MM.1S (cell line): ENCODE measurements at regions not wholly inside any gene's neighbourhood (a gene's known extent, or its start where the extent isn't known, plus 50 kb on each side); places are given as distances from the start of the nearest gene placed in this dataset.

ENCODE experiments used
- DNase-seq: peaks from one replicate; pipeline ENCODE4 v3.0.0-alpha.2; 2015
- H2AFZ ChIP-seq: fragments of 300-600 bp; sonication (generic); 2 replicates; pipeline ENCODE4 v1.6.0; 2016; ENCODE audit warnings: antibody characterized with exemption, low read length
- H3F3A ChIP-seq: fragments of 300-600 bp; sonication (generic); 2 replicates; pipeline ENCODE4 v1.6.1; 2016; ENCODE audit warnings: mild to moderate bottlenecking, antibody characterized with exemption, low read length, moderate library complexity, mixed read lengths; ENCODE audit not compliant: insufficient read depth
- H3K27ac ChIP-seq: fragments of 300-600 bp; sonication (generic); 2 replicates; pipeline ENCODE4 v1.5.1; 2016; ENCODE audit warnings: mild to moderate bottlenecking, low read length
- H3K27me3 ChIP-seq: fragments of 300-600 bp; sonication (generic); replicated peaks from 2 replicates; pipeline ENCODE4 v1.6.0; 2016; ENCODE audit warnings: low read length; ENCODE audit not compliant: insufficient read depth
- H3K36me3 ChIP-seq: fragments of 300-600 bp; sonication (generic); replicated peaks from 2 replicates; pipeline ENCODE4 v1.6.1; 2016; ENCODE audit warnings: mild to moderate bottlenecking, low read length, mixed read lengths; ENCODE audit not compliant: insufficient read depth
- H3K4me1 ChIP-seq: fragments of 300-600 bp; sonication (generic); 2 replicates; pipeline ENCODE4 v1.6.1; 2016; ENCODE audit warnings: low read length, mixed read lengths
- H3K4me2 ChIP-seq: fragments of 300-600 bp; sonication (generic); 2 replicates; pipeline ENCODE4 v1.6.0; 2016; ENCODE audit warnings: low read depth, low read length
- H3K4me3 ChIP-seq: fragments of 300-600 bp; sonication (generic); 2 replicates; pipeline ENCODE4 v1.5.1; 2016; ENCODE audit warnings: low read length, mixed read lengths
- H3K79me2 ChIP-seq: fragments of 300-600 bp; sonication (generic); 2 replicates; pipeline ENCODE4 v1.6.1; 2016; ENCODE audit warnings: mixed run types, low read length, mixed read lengths
- H3K9ac ChIP-seq: fragments of 300-600 bp; sonication (generic); 2 replicates; pipeline ENCODE4 v1.6.1; 2016; ENCODE audit warnings: low read length, mixed read lengths
- H3K9me2 ChIP-seq: fragments of 300-600 bp; sonication (generic); replicated peaks from 2 replicates; pipeline ENCODE4 v1.6.1; 2016; ENCODE audit warnings: mild to moderate bottlenecking, low read length, mixed read lengths; ENCODE audit not compliant: insufficient read depth
- H3K9me3 ChIP-seq: fragments of 300-600 bp; sonication (generic); replicated peaks from 2 replicates; pipeline ENCODE4 v1.6.1; 2016; ENCODE audit warnings: mild to moderate bottlenecking, low read length, mixed read lengths; ENCODE audit not compliant: insufficient read depth
- H4K20me1 ChIP-seq: fragments of 300-600 bp; sonication (generic); 2 replicates; pipeline ENCODE4 v1.6.1; 2016; ENCODE audit warnings: mild to moderate bottlenecking, low read length, moderate library complexity, mixed read lengths; ENCODE audit not compliant: insufficient read depth
- CTCF ChIP-seq: fragments of 300-600 bp; sonication (generic); IDR thresholded peaks from 2 replicates; pipeline ENCODE4 v1.5.1; 2016; ENCODE audit warnings: antibody characterized with exemption, low read length, mixed read lengths
- EZH2 ChIP-seq: fragments of 300-600 bp; sonication (generic); optimal IDR thresholded peaks from 2 replicates; pipeline ENCODE3; 2017; ENCODE audit warnings: low read depth, mild to moderate bottlenecking, antibody characterized with exemption, low read length, mixed read lengths
- EZH2phosphoT487 ChIP-seq: fragments of 300-600 bp; sonication (generic); IDR thresholded peaks from 2 replicates; pipeline ENCODE4 v1.6.1; 2018; ENCODE audit warnings: antibody characterized with exemption, low read length

GRCh38 chr2:42871372-42871771, 79.0 kb upstream of the HAAO start:
- Histone ChIP-seq H2AFZ (no peak overlapping the region), H4K20me1 (no peaks in the 10 kb centered on the region), H3K9ac (no peak overlapping the region), H3K9me2 (no peaks in the 10 kb centered on the region), H3K79me2 (no peaks in the 10 kb centered on the region), H3K27me3 (no peaks in the 10 kb centered on the region), H3K9me3 (no peaks in the 10 kb centered on the region), H3K4me3 (no peak overlapping the region), H3K4me2 (no peak overlapping the region), H3K36me3 (no peaks in the 10 kb centered on the region), H3F3A (no peaks in the 10 kb centered on the region), H3K4me1 (no peaks in the 10 kb centered on the region), H3K27ac (no peak overlapping the region)
- no peak for TF ChIP-seq CTCF
- TF ChIP-seq EZH2phosphoT487: no peak
- TF ChIP-seq EZH2: no peak
- no peak for DNase-seq

DNA sequence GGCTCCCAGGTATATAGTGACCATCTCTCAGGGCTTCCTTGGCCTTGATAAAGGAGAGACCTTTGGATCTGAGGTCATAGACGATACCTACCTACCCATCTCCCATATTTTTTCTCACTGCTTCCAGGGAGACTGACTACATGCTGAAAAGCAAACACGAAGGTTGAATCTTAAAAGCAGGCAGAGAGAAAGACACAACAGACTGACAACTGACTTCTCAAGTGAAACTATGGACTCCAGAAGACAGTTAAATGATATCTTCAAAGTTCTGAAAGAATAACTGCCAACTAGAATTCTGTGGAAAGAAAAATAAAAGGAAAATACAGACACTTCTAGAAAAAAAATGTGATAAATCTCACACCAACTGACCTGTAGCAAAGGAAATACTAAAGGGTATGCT, 76.5 kb upstream of the HAAO start:
- Histone ChIP-seq H3K4me1 (no peaks in the 10 kb centered on the region), H3K4me3 (no peak overlapping the region), H3F3A (no peaks in the 10 kb centered on the region), H3K27me3 (no peaks in the 10 kb centered on the region), H3K9me3 (no peaks in the 10 kb centered on the region), H3K9me2 (no peaks in the 10 kb centered on the region), H3K36me3 (no peaks in the 10 kb centered on the region), H2AFZ (no peak overlapping the region), H4K20me1 (no peaks in the 10 kb centered on the region), H3K9ac (no peak overlapping the region), H3K4me2 (no peak overlapping the region), H3K27ac (no peak overlapping the region), H3K79me2 (no peaks in the 10 kb centered on the region)
- TF ChIP-seq EZH2phosphoT487: no peak
- no peak for TF ChIP-seq CTCF
- TF ChIP-seq EZH2: no peak
- no peak for DNase-seq

DNA sequence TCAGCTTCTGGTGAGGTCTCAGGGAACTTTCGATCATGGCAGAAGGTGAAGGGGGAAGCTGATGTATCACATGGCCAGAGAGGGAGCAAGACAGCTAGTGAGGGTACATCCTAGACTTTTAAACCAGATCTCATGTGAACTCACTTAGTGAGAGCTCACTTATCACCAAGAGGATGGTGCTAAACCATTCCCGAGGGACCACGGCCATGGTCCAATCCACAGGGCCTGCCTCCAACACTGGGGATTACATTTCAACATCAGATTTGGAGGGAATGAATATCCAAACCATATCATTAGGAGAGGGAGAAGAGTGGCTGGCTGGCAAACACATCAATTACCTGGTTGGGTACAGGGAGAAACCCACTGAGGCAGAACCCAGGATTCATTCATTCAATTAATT, 75.7 kb upstream of the HAAO start:
- Histone ChIP-seq H3K36me3 (no peaks in the 10 kb centered on the region), H3F3A (no peaks in the 10 kb centered on the region), H2AFZ (no peak overlapping the region), H3K27me3 (no peaks in the 10 kb centered on the region), H3K9me3 (no peaks in the 10 kb centered on the region), H4K20me1 (no peaks in the 10 kb centered on the region), H3K9ac (no peak overlapping the region), H3K9me2 (no peaks in the 10 kb centered on the region), H3K4me3 (no peak overlapping the region), H3K27ac (no peak overlapping the region), H3K79me2 (no peaks in the 10 kb centered on the region), H3K4me1 (no peaks in the 10 kb centered on the region), H3K4me2 (no peak overlapping the region)
- TF ChIP-seq CTCF: no peak
- TF ChIP-seq EZH2phosphoT487: no peak
- no peak for TF ChIP-seq EZH2
- no peak for DNase-seq
